GM12878 (cell line): ENCODE measurements at regions not wholly inside any gene's neighbourhood (a gene's known extent, or its start where the extent isn't known, plus 50 kb on each side); places are given as distances from the start of the nearest gene placed in this dataset.

Experiments used
- CUX1 ChIP-seq: IDR thresholded peaks from 2 replicates; pipeline ENCODE4 v1.6.1; 2012; ENCODE audit warnings: improper control_type of control experiment, low read depth, low read length; ENCODE audit not compliant: insufficient replicate concordance
- ELK1 ChIP-seq: IDR thresholded peaks from 2 replicates; pipeline ENCODE4 v1.6.1; 2012; ENCODE audit warnings: low read depth, low read length, improper control_type of control experiment
- HDGF ChIP-seq: fragments of 450-650 bp; IDR thresholded peaks from 2 replicates; pipeline ENCODE4 v1.6.1; 2016; ENCODE audit warnings: antibody characterized with exemption
- JUND ChIP-seq: IDR thresholded peaks from 2 replicates; pipeline ENCODE4 v1.6.1; 2012; ENCODE audit warnings: low read depth, mild to moderate bottlenecking, low read length, improper control_type of control experiment, moderate library complexity
- MXI1 ChIP-seq: fragments of 150-350 bp; IDR thresholded peaks from 2 replicates; pipeline ENCODE4 v1.6.1; 2011; ENCODE audit warnings: low read depth, mild to moderate bottlenecking, inconsistent platforms, low read length, improper control_type of control experiment
- NRF1 ChIP-seq: conservative IDR thresholded peaks from 2 replicates; pipeline ENCODE4 v1.6.1; 2011; ENCODE audit warnings: mild to moderate bottlenecking, low read depth, low read length, improper control_type of control experiment
- RBBP5 ChIP-seq: fragments of 200-600 bp; sonication (generic); conservative IDR thresholded peaks from 2 replicates; pipeline ENCODE4 v1.6.1; 2016
- SIN3A ChIP-seq: IDR thresholded peaks from 2 replicates; pipeline ENCODE4 v1.6.1; 2012; ENCODE audit warnings: low read depth, low read length, improper control_type of control experiment
- SMAD1 ChIP-seq: fragments of 450-650 bp; IDR thresholded peaks from 2 replicates; pipeline ENCODE4 v1.6.1; 2018; ENCODE audit warnings: mild to moderate bottlenecking, low read depth; ENCODE audit not compliant: partially characterized antibody
- TCF12 ChIP-seq: IDR thresholded peaks from 2 replicates; pipeline ENCODE4 v1.6.1; 2011; ENCODE audit warnings: low read depth, mild to moderate bottlenecking, low read length
- YBX1 ChIP-seq: fragments of 450-650 bp; IDR thresholded peaks from 2 replicates; pipeline ENCODE4 v1.6.1; 2016; ENCODE audit warnings: antibody characterized with exemption
- YY1 ChIP-seq: IDR thresholded peaks from 2 replicates; pipeline ENCODE4 v1.6.1; 2011; ENCODE audit warnings: low read depth, mild to moderate bottlenecking, low read length
- TF ChIP-seq, protein P1 (sequence below): fragments of 450-650 bp; IDR thresholded peaks from 2 replicates; pipeline ENCODE4 v1.6.1; 2018; ENCODE audit warnings: borderline replicate concordance, mild to moderate bottlenecking; ENCODE audit not compliant: partially characterized antibody
- TF ChIP-seq, protein P2 (sequence below): IDR thresholded peaks from 2 replicates; pipeline ENCODE4 v1.6.1; 2011; ENCODE audit warnings: mild to moderate bottlenecking, low read depth, low read length, moderate library complexity; ENCODE audit not compliant: insufficient replicate concordance
- TF ChIP-seq, protein P3 (sequence below): fragments of 450-650 bp; IDR thresholded peaks from 2 replicates; pipeline ENCODE4 v1.6.1; 2014; ENCODE audit warnings: mild to moderate bottlenecking
- TF ChIP-seq, protein P4 (sequence below): IDR thresholded peaks from 2 replicates; pipeline ENCODE4 v1.6.1; 2011; ENCODE audit warnings: low read depth, mild to moderate bottlenecking, low read length, moderate library complexity, borderline replicate concordance; ENCODE audit errors: extremely low read depth

GRCh38 chr6:119444642-119445557, 95.3 kb upstream of the MAN1A1 start (continued):
- TF ChIP-seq, protein P1, sequence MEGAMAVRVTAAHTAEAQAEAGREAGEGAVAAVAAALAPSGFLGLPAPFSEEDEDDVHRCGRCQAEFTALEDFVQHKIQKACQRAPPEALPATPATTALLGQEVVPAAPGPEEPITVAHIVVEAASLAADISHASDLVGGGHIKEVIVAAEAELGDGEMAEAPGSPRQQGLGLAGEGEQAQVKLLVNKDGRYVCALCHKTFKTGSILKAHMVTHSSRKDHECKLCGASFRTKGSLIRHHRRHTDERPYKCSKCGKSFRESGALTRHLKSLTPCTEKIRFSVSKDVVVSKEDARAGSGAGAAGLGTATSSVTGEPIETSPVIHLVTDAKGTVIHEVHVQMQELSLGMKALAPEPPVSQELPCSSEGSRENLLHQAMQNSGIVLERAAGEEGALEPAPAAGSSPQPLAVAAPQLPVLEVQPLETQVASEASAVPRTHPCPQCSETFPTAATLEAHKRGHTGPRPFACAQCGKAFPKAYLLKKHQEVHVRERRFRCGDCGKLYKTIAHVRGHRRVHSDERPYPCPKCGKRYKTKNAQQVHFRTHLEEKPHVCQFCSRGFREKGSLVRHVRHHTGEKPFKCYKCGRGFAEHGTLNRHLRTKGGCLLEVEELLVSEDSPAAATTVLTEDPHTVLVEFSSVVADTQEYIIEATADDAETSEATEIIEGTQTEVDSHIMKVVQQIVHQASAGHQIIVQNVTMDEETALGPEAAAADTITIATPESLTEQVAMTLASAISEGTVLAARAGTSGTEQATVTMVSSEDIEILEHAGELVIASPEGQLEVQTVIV = no peak
- TF ChIP-seq SMAD1 (no peak), NRF1 (no peak), MXI1 (no peak), JUND (peak; percentile 25; the same call in 1 of the 2 replicates), CUX1 (no peak), YBX1 (no peak), ELK1 (no peak), SIN3A (no peak), RBBP5 (no peak), HDGF (no peak), TCF12 (peak; percentile 61; the same call in 1 of the 2 replicates), YY1 (0 out of 2 replicates have a peak, but pooled peaks have one; percentile 8)
- TF ChIP-seq, protein P2, sequence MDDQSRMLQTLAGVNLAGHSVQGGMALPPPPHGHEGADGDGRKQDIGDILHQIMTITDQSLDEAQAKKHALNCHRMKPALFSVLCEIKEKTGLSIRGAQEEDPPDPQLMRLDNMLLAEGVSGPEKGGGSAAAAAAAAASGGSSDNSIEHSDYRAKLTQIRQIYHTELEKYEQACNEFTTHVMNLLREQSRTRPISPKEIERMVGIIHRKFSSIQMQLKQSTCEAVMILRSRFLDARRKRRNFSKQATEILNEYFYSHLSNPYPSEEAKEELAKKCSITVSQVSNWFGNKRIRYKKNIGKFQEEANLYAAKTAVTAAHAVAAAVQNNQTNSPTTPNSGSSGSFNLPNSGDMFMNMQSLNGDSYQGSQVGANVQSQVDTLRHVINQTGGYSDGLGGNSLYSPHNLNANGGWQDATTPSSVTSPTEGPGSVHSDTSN = no peak
- TF ChIP-seq, protein P3, sequence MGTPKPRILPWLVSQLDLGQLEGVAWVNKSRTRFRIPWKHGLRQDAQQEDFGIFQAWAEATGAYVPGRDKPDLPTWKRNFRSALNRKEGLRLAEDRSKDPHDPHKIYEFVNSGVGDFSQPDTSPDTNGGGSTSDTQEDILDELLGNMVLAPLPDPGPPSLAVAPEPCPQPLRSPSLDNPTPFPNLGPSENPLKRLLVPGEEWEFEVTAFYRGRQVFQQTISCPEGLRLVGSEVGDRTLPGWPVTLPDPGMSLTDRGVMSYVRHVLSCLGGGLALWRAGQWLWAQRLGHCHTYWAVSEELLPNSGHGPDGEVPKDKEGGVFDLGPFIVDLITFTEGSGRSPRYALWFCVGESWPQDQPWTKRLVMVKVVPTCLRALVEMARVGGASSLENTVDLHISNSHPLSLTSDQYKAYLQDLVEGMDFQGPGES = no peak
- TF ChIP-seq, protein P4, sequence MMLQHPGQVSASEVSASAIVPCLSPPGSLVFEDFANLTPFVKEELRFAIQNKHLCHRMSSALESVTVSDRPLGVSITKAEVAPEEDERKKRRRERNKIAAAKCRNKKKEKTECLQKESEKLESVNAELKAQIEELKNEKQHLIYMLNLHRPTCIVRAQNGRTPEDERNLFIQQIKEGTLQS = no peak
